A673 (cell line): ENCODE measurements at regions not wholly inside any gene's neighbourhood (a gene's known extent, or its start where the extent isn't known, plus 50 kb on each side); places are given as distances from the start of the nearest gene placed in this dataset.

Experiments used
- EZH2 ChIP-seq: fragments of 200-600 bp; sonication (generic); IDR thresholded peaks from 2 replicates; pipeline ENCODE4 v1.6.1; 2017; ENCODE audit warnings: borderline replicate concordance, low read depth, mild to moderate bottlenecking, mixed read lengths, antibody characterized with exemption, low read length; ENCODE audit not compliant: poor library complexity, severe bottlenecking
- TF ChIP-seq, protein P1 (sequence below): fragments of 300-800, 200-600 bp; sonication (generic); conservative IDR thresholded peaks from 2 replicates; pipeline ENCODE4 v1.5.1; 2017; ENCODE audit warnings: low read depth, mild to moderate bottlenecking, antibody characterized with exemption, low read length, moderate library complexity, mixed read lengths

DNA sequence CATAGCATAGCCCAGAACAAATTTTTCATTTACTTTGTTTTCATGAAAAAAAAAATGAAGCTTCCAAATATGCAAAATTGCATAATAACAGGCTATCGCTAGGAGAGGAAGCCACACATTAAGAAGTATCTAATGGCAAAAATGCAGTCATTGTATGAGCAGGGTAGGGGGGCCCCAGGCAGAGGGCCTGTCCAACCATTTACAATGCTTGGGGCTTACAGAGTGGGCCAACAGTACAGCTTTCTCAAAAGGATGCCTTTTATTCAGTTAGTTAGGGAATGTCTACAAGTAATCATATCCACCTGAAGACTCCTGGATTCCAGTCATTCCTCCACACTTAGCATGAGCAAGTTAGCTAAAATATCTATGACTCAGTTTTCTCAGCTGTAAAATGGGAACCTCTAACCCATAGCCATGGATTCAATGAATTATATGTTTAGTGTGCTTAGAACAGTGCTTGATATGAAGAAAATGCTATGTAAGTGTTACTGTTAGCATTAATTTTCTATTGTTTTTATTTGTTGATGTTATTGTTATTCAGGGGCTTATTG lies 117.7 kb downstream of the GAS1 start:
- TF ChIP-seq, protein P1, sequence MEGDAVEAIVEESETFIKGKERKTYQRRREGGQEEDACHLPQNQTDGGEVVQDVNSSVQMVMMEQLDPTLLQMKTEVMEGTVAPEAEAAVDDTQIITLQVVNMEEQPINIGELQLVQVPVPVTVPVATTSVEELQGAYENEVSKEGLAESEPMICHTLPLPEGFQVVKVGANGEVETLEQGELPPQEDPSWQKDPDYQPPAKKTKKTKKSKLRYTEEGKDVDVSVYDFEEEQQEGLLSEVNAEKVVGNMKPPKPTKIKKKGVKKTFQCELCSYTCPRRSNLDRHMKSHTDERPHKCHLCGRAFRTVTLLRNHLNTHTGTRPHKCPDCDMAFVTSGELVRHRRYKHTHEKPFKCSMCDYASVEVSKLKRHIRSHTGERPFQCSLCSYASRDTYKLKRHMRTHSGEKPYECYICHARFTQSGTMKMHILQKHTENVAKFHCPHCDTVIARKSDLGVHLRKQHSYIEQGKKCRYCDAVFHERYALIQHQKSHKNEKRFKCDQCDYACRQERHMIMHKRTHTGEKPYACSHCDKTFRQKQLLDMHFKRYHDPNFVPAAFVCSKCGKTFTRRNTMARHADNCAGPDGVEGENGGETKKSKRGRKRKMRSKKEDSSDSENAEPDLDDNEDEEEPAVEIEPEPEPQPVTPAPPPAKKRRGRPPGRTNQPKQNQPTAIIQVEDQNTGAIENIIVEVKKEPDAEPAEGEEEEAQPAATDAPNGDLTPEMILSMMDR, result no peak
- no peak for TF ChIP-seq EZH2
